Brain microvascular endothelial cell (primary cell): ENCODE measurements at regions not wholly inside any gene's neighbourhood (a gene's known extent, or its start where the extent isn't known, plus 50 kb on each side); places are given as distances from the start of the nearest gene placed in this dataset.
"Not testable (repeated sequence)": the region's sequence is repeated elsewhere in the genome, so short reads cannot be mapped to it uniquely, and the experiment has no call there.

Source experiments
- DNase-seq: peaks from one replicate; pipeline ENCODE4 v3.0.0-alpha.2; 2020
- H3K27ac ChIP-seq: fragments of 250-450 bp; sonication (Bioruptor Pico); 2 replicates; pipeline ENCODE4 v1.5.1; 2020; ENCODE audit warnings: mild to moderate bottlenecking, moderate library complexity
- H3K27me3 ChIP-seq: fragments of 250-450 bp; sonication (Bioruptor Pico); replicated peaks from 2 replicates; pipeline ENCODE4 v1.5.1; 2020; ENCODE audit warnings: mild to moderate bottlenecking
- H3K36me3 ChIP-seq: fragments of 250-450 bp; sonication (Bioruptor Pico); replicated peaks from 2 replicates; pipeline ENCODE4 v1.5.1; 2020; ENCODE audit warnings: mild to moderate bottlenecking
- H3K4me3 ChIP-seq: 2 replicates; pipeline ENCODE4 v1.5.1; 2011; ENCODE audit warnings: low read depth, mild to moderate bottlenecking, control low read depth, low read length, moderate library complexity
- CTCF ChIP-seq: IDR thresholded peaks from 2 replicates; pipeline ENCODE4 v1.5.1; 2011; ENCODE audit warnings: low read depth, mild to moderate bottlenecking, moderate library complexity, low read length, control low read depth, inconsistent platforms; ENCODE audit errors: missing control alignments
- in situ Hi-C: cut with HindIII; loops from 2 replicates; pipeline ENCODE4 v1.10.0; 2017; ENCODE audit warnings: low sequenced_read_pairs, low pct_ligation_motif_present

- no peak overlapping the region for H3K27ac ChIP-seq
- H3K4me3 ChIP-seq = no peak overlapping the region
- H3K36me3 ChIP-seq = no peaks in the 10 kb centered on the region
- no peaks in the 10 kb centered on the region for H3K27me3 ChIP-seq
- in situ Hi-C loops = no loop called here
- no peak for TF ChIP-seq CTCF
- no peak for DNase-seq
Observed at GRCh38 chr6:80586242-80586641, 479.8 kb downstream of the BCKDHB start.

GRCh38 chr6:80579391-80580023, 473.0 kb downstream of the BCKDHB start:
- no peak for DNase-seq
- no peak overlapping the region for H3K27ac ChIP-seq
- in situ Hi-C loops = no loop called here
- H3K36me3 ChIP-seq = no peaks in the 10 kb centered on the region
- no peak overlapping the region for H3K4me3 ChIP-seq
- TF ChIP-seq CTCF = no peak
- no peaks in the 10 kb centered on the region for H3K27me3 ChIP-seq

GRCh38 chr6:80573320-80573719, 466.8 kb downstream of the BCKDHB start:
- in situ Hi-C loops, H3K36me3 ChIP-seq, H3K4me3 ChIP-seq, DNase-seq, H3K27ac ChIP-seq, H3K27me3 ChIP-seq: not testable (repeated sequence)

- H3K27me3 ChIP-seq = no peaks in the 10 kb centered on the region
- no peak overlapping the region for H3K27ac ChIP-seq
- H3K4me3 ChIP-seq = no peak overlapping the region
- H3K36me3 ChIP-seq = no peaks in the 10 kb centered on the region
- TF ChIP-seq CTCF = no peak
- in situ Hi-C loops = no loop called here
- DNase-seq = no peak
Observed at GRCh38 chr6:80566361-80566760, 459.9 kb downstream of the BCKDHB start.

- H3K27ac ChIP-seq = no peak overlapping the region
Observed at GRCh38 chr6:80553071-80553740, 446.7 kb downstream of the BCKDHB start.

GRCh38 chr6:80550748-80551147, 444.3 kb downstream of the BCKDHB start:
- Histone ChIP-seq H3K4me3 (no peak overlapping the region), H3K27ac (no peak overlapping the region), H3K27me3 (no peaks in the 10 kb centered on the region), H3K36me3 (no peaks in the 10 kb centered on the region)
- in situ Hi-C loops = no loop called here
- TF ChIP-seq CTCF = no peak
- DNase-seq = no peak

More at GRCh38 chr6:80553071-80553740, 446.7 kb downstream of the BCKDHB start:
- H3K4me3 ChIP-seq = no peak overlapping the region
- TF ChIP-seq CTCF = no peak
- H3K36me3 ChIP-seq = no peaks in the 10 kb centered on the region
- in situ Hi-C loops = no loop called here
- no peaks in the 10 kb centered on the region for H3K27me3 ChIP-seq
- no peak for DNase-seq
